ENCODE measurements at regions not wholly inside any gene's neighbourhood (a gene's known extent, or its start where the extent isn't known, plus 50 kb on each side); places are given as distances from the start of the nearest gene placed in this dataset.
A peak's percentile ranks its signal among the peaks of the same experiment; 100 is the strongest.

DNA sequence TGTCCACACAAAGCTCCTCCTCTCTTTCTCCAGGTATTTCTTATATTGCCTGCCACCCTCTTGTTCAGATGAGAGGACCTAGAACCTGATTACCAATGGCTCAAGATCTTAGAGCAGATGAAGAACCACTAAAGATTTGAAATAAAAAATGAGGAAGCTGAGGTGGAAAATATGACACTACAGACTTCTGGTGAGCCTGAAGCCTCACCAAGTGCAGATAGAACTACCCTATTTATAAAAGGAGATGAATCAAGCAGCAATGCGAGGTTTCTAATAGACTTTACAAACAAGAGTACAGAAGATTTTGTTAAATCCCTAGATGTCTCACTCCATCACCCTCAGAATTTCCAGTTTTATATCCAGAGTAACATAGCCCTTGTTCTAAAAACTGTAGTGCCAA, 345.8 kb downstream of the TBC1D4 start:
- TF ChIP-seq, protein P1, sequence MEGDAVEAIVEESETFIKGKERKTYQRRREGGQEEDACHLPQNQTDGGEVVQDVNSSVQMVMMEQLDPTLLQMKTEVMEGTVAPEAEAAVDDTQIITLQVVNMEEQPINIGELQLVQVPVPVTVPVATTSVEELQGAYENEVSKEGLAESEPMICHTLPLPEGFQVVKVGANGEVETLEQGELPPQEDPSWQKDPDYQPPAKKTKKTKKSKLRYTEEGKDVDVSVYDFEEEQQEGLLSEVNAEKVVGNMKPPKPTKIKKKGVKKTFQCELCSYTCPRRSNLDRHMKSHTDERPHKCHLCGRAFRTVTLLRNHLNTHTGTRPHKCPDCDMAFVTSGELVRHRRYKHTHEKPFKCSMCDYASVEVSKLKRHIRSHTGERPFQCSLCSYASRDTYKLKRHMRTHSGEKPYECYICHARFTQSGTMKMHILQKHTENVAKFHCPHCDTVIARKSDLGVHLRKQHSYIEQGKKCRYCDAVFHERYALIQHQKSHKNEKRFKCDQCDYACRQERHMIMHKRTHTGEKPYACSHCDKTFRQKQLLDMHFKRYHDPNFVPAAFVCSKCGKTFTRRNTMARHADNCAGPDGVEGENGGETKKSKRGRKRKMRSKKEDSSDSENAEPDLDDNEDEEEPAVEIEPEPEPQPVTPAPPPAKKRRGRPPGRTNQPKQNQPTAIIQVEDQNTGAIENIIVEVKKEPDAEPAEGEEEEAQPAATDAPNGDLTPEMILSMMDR (IDR thresholded peaks at IDR 0.05; ENCODE audit: insufficient read depth, low read length): no peak
- DNase-seq (ENCODE audit: low read depth): no peak
- no peak overlapping the region for H3K4me3 ChIP-seq (ENCODE audit: low read depth, low read length)

DNA sequence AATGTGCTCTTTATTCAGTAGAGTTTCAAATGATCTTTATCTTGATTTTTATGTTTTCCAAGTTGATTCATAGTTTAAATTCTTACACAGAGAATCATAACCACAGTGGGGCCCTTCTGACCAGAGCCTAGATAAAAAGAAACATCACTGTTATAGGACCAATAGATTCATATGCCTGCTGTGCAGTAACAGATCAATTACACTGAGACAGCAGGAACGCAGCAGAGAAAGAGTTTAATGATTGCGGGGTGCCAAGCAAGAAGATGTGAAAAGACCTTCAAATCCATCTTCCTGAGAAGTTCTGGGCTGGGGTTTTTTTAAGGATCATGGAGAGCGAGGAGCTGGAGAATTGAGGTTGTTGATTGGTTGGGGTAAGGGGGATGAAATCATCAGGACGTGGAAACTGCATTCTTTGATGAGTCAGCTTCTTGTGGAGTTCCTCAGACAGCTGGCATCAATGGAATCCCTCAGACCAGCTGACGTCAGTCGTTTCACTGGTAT, 346.6 kb downstream of the TBC1D4 start:
- peak; percentile 94 for DNase-seq (ENCODE audit: low read depth)
- TF ChIP-seq, protein P1 (IDR thresholded peaks at IDR 0.05; ENCODE audit: insufficient read depth, low read length): no peak

DNA sequence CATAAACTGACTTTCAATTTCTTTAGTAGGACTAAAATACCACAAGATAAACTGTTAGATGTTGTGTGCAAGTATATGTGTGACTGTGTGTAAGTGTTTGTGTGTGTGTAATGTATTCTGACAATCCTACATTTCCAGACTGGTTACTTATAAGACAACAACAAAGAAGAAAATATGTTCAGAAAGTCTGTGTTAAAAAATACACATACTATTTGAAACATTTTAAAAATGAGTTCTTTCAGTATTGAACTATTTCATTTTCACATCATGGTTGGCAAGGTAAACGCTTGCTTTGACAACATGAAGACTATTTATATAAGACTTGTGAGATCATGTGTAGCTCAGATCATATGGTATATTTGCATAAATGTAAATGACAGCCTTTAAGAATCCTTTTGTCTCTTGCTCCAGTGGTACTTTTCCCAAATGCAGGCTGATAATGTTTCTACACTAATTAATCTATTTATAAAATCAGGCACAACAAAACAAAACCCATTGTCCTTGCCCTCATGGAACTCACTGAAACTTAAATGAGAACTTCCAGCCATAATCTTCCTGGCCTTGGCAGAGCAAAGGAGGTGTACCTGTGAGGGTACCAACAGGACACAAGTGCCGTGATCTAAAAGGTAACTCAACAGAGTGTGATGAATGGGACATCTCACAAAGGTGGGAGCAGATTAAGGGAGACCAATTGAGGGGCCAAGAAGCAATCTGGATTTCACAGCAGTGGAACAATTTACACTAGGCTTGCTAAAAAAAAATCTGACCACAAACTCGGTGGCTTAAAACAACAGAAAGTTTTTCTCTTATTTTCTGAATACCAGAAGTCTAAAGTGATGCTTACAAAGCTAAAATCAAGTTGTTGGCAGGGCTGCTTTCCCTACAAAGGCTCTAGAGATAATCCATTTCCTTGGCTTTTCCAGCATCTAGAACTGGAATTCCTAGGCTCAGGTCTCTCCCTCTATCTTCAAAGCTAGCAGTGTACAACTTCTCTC, 349.0 kb downstream of the TBC1D4 start:
- no peak overlapping the region for H3K4me3 ChIP-seq (ENCODE audit: low read depth, low read length)
- TF ChIP-seq, protein P1 (IDR thresholded peaks at IDR 0.05; ENCODE audit: insufficient read depth, low read length): no peak
- peak; percentile 13 for DNase-seq (ENCODE audit: low read depth)

More for the DNA sequence above, 346.6 kb downstream of the TBC1D4 start:
- no peak overlapping the region for H3K4me3 ChIP-seq (ENCODE audit: low read depth, low read length)

DNA sequence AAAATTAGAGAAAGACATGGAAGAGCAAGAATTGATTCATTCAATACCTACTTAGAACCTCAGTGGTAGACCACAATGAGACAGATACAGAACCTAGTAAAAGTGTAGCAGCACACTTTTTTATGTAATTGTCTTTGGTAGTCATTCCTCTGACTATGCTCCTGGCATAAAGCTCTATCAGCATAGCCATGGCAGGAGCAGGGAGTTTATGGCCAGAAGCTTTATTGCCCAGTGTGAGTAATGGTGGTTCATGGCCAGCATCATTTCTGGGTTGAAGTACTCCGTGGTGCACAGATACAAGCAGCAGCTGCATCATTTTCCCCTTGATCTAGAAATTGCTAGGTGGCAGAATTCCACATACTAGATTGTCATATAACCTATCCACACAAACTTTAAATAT, 352.6 kb downstream of the TBC1D4 start:
- H3K4me3 ChIP-seq (ENCODE audit: low read depth, low read length): no peak overlapping the region
- DNase-seq (ENCODE audit: low read depth): peak; percentile 7

DNA sequence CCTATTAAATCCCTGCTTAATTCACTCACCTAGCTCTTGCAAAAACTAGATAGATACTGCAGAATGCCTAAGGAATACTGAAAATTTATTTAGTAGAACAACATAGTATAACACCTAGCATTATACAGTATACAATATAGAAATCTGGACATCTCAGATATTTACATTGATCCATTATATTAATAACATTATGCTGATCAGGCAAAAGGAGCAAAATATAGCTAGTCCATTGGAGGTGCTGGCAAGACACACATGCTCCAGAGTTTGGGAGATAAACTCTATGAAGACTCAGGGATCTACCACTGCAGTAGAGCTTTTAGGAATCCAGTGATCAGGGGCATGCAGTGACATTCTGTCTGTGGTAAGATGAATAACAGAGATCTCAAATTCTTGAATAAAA, 357.6 kb downstream of the TBC1D4 start:
- DNase-seq (ENCODE audit: low read depth): no peak
- TF ChIP-seq, protein P1 (IDR thresholded peaks at IDR 0.05; ENCODE audit: insufficient read depth, low read length): no peak
- H3K4me3 ChIP-seq (ENCODE audit: low read depth, low read length): no peak overlapping the region

More for the DNA sequence above, 352.6 kb downstream of the TBC1D4 start:
- TF ChIP-seq, protein P1 (IDR thresholded peaks at IDR 0.05; ENCODE audit: insufficient read depth, low read length): no peak

DNA sequence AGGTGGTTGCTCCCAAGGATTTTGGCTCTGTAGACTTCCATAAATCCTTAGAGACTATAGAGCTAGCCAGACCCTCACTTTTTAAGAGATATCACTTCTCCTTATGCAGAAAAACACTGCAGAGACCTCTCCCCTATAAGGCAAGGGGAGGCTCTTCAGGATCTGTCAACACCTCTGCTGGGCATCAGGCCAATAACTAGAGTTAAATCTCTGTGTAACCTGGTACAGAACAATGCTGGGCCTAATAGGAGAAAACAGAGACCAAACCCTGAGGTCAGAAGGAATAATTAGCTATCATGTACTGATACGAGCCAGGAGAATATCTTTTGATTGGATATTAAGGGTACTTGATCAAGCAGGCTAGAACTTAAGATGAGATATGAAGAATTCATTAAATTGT, 358.5 kb downstream of the TBC1D4 start:
- no peak for DNase-seq (ENCODE audit: low read depth)
- TF ChIP-seq, protein P1 (IDR thresholded peaks at IDR 0.05; ENCODE audit: insufficient read depth, low read length): no peak
- H3K4me3 ChIP-seq (ENCODE audit: low read depth, low read length): no peak overlapping the region
